GM04504 (cell line): ENCODE measurements at regions not wholly inside any gene's neighbourhood (a gene's known extent, or its start where the extent isn't known, plus 50 kb on each side); places are given as distances from the start of the nearest gene placed in this dataset.
"Not testable (repeated sequence)": the region's sequence is repeated elsewhere in the genome, so short reads cannot be mapped to it uniquely, and the experiment has no call there.

ENCODE experiments used
- DNase-seq: peaks from one replicate; pipeline ENCODE4 v3.0.0-alpha.2; 2012; ENCODE audit warnings: low read depth

- DNase-seq, result not testable (repeated sequence)
Observed at GRCh38 chr9:65395121-65395520, 110.1 kb upstream of the FOXD4L5 start.

- DNase-seq, result not testable (repeated sequence)
Observed at GRCh38 chr9:65393111-65393810, 108.3 kb upstream of the FOXD4L5 start.

GRCh38 chr9:65392611-65393010 is 107.6 kb upstream of the FOXD4L5 start:
- DNase-seq, result not testable (repeated sequence)

- not testable (repeated sequence) for DNase-seq
Observed at GRCh38 chr9:65389710-65390109, 104.7 kb upstream of the FOXD4L5 start.

GRCh38 chr9:65389216-65389615 is 104.2 kb upstream of the FOXD4L5 start:
- DNase-seq, result not testable (repeated sequence)

- DNase-seq, result peak; percentile 54
Observed at GRCh38 chr9:65386699-65387098, 101.7 kb upstream of the FOXD4L5 start.

GRCh38 chr9:65386191-65386590 is 101.2 kb upstream of the FOXD4L5 start:
- not testable (repeated sequence) for DNase-seq

GRCh38 chr9:65385655-65386024 is 100.6 kb upstream of the FOXD4L5 start:
- DNase-seq, result not testable (repeated sequence)

GRCh38 chr9:65384759-65385654 is 100.0 kb upstream of the FOXD4L5 start:
- not testable (repeated sequence) for DNase-seq

- DNase-seq, result not testable (repeated sequence)
Observed at GRCh38 chr9:65384066-65384465, 99.1 kb upstream of the FOXD4L5 start.

GRCh38 chr9:65383646-65384045 is 98.6 kb upstream of the FOXD4L5 start:
- not testable (repeated sequence) for DNase-seq

- DNase-seq, result not testable (repeated sequence)
Observed at GRCh38 chr9:65382701-65383318, 97.8 kb upstream of the FOXD4L5 start.
